Parathyroid adenoma (tissue), 2 donors: ENCODE measurements at regions not wholly inside any gene's neighbourhood (a gene's known extent, or its start where the extent isn't known, plus 50 kb on each side); places are given as distances from the start of the nearest gene placed in this dataset.

Experiments used
- H2AFZ ChIP-seq: fragments of 300-600 bp; sonication (generic); one replicate; pipeline ENCODE4 v1.7.0; 2017; ENCODE audit warnings: antibody characterized with exemption, mild to moderate bottlenecking
- H3K27ac ChIP-seq: fragments of 300-600 bp; sonication (generic); one replicate; pipeline ENCODE4 v1.7.0; 2017
- H3K27me3 ChIP-seq: fragments of 300-600 bp; sonication (generic); one replicate; pipeline ENCODE4 v1.7.0; 2017; ENCODE audit warnings: low read length; ENCODE audit not compliant: control insufficient read depth, insufficient read depth
- H3K36me3 ChIP-seq: fragments of 300-600 bp; sonication (generic); one replicate; pipeline ENCODE4 v1.7.0; 2017; ENCODE audit warnings: low read length; ENCODE audit not compliant: control insufficient read depth, insufficient read depth
- H3K4me1 ChIP-seq: fragments of 300-600 bp; sonication (generic); one replicate; pipeline ENCODE4 v1.7.0; 2017; ENCODE audit warnings: control low read depth
- H3K4me2 ChIP-seq: fragments of 300-600 bp; sonication (generic); one replicate; pipeline ENCODE4 v1.7.0; 2017; ENCODE audit warnings: low read length
- H3K4me3 ChIP-seq: fragments of 300-600 bp; sonication (generic); one replicate; pipeline ENCODE4 v1.7.0; 2017; ENCODE audit warnings: low read depth, low read length
- H3K79me2 ChIP-seq: fragments of 300-600 bp; sonication (generic); one replicate; pipeline ENCODE4 v1.7.0; 2017; ENCODE audit warnings: control low read depth
- H3K9ac ChIP-seq: fragments of 300-600 bp; sonication (generic); one replicate; pipeline ENCODE4 v1.7.0; 2017; ENCODE audit warnings: mild to moderate bottlenecking
- H3K9me3 ChIP-seq: fragments of 300-600 bp; sonication (generic); one replicate; pipeline ENCODE4 v1.7.0; 2017; ENCODE audit warnings: low read length; ENCODE audit not compliant: control insufficient read depth
- TF ChIP-seq, protein P1 (sequence below): fragments of 300-600 bp; sonication (generic); IDR thresholded peaks from one replicate; pipeline ENCODE4 v1.7.0; 2017; ENCODE audit warnings: antibody characterized with exemption, mild to moderate bottlenecking
- donor health status: primary hyperparathyroidism.

DNA sequence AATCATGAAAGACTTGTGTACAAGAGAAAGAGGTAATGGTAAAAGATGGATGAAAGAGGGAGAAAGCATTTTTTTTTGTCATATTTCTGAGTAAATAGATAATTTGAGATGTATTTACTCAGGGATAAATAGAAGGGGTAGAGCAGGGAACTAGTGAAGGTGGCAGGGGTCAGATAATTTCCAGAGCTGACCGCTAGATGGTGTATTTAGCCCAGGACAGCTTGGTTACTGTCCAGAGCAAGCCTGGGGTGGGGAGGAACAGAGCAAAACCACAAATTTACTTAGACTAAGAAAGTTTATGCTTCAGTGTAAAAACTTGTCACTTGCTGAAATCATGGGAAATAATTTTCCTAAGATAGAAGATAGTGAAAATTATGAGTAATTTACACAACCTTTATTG lies 91.5 kb downstream of the XCL2 start:
- Histone ChIP-seq H2AFZ (no peak overlapping the region), H3K4me2 (no peak overlapping the region), H3K27me3 (no peaks in the 10 kb centered on the region), H3K36me3 (no peaks in the 10 kb centered on the region), H3K27ac (no peak overlapping the region), H3K4me3 (no peak overlapping the region), H3K9ac (no peak overlapping the region), H3K9me3 (no peaks in the 10 kb centered on the region), H3K4me1 (no peaks in the 10 kb centered on the region), H3K79me2 (no peaks in the 10 kb centered on the region)
- TF ChIP-seq, protein P1, sequence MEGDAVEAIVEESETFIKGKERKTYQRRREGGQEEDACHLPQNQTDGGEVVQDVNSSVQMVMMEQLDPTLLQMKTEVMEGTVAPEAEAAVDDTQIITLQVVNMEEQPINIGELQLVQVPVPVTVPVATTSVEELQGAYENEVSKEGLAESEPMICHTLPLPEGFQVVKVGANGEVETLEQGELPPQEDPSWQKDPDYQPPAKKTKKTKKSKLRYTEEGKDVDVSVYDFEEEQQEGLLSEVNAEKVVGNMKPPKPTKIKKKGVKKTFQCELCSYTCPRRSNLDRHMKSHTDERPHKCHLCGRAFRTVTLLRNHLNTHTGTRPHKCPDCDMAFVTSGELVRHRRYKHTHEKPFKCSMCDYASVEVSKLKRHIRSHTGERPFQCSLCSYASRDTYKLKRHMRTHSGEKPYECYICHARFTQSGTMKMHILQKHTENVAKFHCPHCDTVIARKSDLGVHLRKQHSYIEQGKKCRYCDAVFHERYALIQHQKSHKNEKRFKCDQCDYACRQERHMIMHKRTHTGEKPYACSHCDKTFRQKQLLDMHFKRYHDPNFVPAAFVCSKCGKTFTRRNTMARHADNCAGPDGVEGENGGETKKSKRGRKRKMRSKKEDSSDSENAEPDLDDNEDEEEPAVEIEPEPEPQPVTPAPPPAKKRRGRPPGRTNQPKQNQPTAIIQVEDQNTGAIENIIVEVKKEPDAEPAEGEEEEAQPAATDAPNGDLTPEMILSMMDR = no peak

DNA sequence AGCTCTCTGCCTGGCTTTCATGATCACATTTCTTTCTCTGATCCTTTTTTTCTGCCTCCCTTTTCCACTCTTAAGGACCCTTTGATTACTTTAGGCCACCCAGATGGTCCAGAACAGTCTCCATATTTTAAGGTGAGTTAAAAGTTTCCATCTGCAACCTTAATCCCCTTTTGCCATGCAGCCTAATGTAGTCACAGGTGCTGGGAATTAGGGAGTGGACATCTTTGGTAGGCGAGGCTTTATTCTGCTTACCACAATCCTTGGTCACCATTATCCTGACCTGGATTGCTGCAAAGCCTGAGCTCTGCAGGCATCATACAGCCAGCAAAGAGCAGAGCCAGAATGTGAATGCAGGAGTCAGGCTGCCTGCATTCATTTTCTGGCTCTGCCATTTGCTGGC lies 95.9 kb downstream of the XCL2 start:
- no peak overlapping the region for H3K27ac ChIP-seq
- H3K36me3 ChIP-seq = no peaks in the 10 kb centered on the region

DNA sequence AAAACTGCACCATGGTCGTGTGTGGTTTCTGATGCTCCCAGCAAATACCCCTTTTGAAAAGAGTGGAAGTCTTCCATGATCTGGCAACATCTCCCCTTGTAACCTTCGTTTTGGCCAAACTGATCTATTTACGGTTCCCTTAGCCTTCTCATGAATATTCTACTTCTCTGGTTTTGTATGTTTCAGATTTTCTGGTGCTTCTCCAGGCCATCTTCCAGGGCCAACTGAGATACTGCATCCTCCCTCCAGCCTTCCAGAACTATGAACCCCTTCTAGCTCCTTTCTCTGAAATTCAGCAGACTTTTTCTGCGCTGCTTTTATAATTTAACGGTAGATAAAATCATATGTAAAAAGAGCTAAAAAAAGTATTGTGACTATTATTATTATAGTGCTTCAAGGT lies 97.7 kb downstream of the XCL2 start:
- Histone ChIP-seq H3K79me2 (no peaks in the 10 kb centered on the region), H3K9me3 (no peaks in the 10 kb centered on the region), H2AFZ (no peak overlapping the region), H3K27ac (no peak overlapping the region), H3K9ac (no peak overlapping the region), H3K4me1 (no peaks in the 10 kb centered on the region), H3K4me2 (no peak overlapping the region), H3K36me3 (no peaks in the 10 kb centered on the region), H3K4me3 (no peak overlapping the region), H3K27me3 (no peaks in the 10 kb centered on the region)
- TF ChIP-seq, protein P1 = no peak

More for the DNA sequence above, 95.9 kb downstream of the XCL2 start:
- Histone ChIP-seq H3K9me3 (no peaks in the 10 kb centered on the region), H2AFZ (no peak overlapping the region), H3K79me2 (no peaks in the 10 kb centered on the region), H3K27me3 (no peaks in the 10 kb centered on the region), H3K4me1 (no peaks in the 10 kb centered on the region), H3K4me2 (no peak overlapping the region), H3K9ac (no peak overlapping the region), H3K4me3 (no peak overlapping the region)
- TF ChIP-seq, protein P1 = no peak

DNA sequence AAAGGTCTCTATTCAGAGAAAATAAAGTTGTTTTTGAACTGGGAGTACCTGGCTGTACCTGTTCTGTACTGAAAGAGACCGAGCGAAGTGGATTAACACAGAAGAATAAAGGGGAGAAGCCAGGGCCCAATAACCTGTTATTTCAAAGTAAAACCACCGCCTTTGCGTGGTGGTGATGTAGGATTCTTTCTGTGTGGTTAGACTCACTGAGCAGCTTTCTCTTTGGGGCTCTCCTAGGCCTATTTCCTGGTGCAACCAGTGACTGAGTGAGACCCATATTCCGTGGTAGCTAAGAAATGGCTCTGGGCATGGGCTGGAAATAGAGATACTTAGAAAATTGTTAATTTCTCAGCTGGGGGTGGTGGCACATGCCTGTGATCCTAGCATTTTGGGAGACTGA lies 99.9 kb downstream of the XCL2 start:
- Histone ChIP-seq H3K4me3 (no peak overlapping the region), H3K4me1 (no peaks in the 10 kb centered on the region), H3K27me3 (no peaks in the 10 kb centered on the region), H3K9me3 (no peaks in the 10 kb centered on the region), H3K27ac (no peak overlapping the region), H3K9ac (no peak overlapping the region), H3K36me3 (no peaks in the 10 kb centered on the region), H3K79me2 (no peaks in the 10 kb centered on the region), H3K4me2 (no peak overlapping the region), H2AFZ (no peak overlapping the region)
- TF ChIP-seq, protein P1 = no peak

DNA sequence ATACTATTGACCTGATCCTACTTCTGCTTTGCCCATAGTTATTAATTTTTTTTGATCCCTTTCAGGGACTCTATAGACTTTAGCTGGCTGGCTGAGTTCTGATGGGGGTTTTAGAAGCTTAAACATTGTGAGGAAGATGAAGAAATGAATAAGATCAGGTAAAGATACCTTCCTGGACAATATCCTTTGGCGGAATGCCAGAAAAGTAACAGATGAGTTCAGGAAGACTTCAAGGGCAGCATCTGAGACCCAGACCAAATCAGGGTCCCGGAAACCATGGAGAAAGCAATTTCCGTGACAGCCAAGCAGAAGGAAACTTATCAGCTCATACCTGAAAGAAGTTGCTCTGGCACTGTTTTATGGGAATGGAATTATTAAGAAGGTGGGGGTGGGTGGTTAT lies 100.4 kb downstream of the XCL2 start:
- no peak overlapping the region for H3K27ac ChIP-seq
- H3K79me2 ChIP-seq = no peaks in the 10 kb centered on the region
- H2AFZ ChIP-seq = no peak overlapping the region
- H3K4me3 ChIP-seq = no peak overlapping the region
- H3K36me3 ChIP-seq = no peaks in the 10 kb centered on the region
- no peaks in the 10 kb centered on the region for H3K27me3 ChIP-seq
- H3K4me1 ChIP-seq = no peaks in the 10 kb centered on the region
- no peak overlapping the region for H3K9ac ChIP-seq
- no peak overlapping the region for H3K4me2 ChIP-seq
- H3K9me3 ChIP-seq = no peaks in the 10 kb centered on the region
- TF ChIP-seq, protein P1 = no peak
